ENCODE measurements at regions not wholly inside any gene's neighbourhood (a gene's known extent, or its start where the extent isn't known, plus 50 kb on each side); places are given as distances from the start of the nearest gene placed in this dataset.

GRCh38 chr2:733001-733400 is 55.8 kb upstream of the TMEM18 start:
- no peak for TF ChIP-seq CTCF (IDR thresholded peaks at IDR 0.05)
- no peak for TF ChIP-seq POLR2A (IDR thresholded peaks at IDR 0.05)
- no peak for TF ChIP-seq POLR2AphosphoS5 (IDR thresholded peaks at IDR 0.05; ENCODE audit: insufficient read depth in 1 of 2, low read depth in 1 of 2)
